CD4-positive, alpha-beta T cell treated with Interleukin-2 at 100 ng/mL for 4 hours (primary cell): ENCODE measurements at regions not wholly inside any gene's neighbourhood (a gene's known extent, or its start where the extent isn't known, plus 50 kb on each side); places are given as distances from the start of the nearest gene placed in this dataset.

ENCODE experiments used
- DNase-seq: peaks from one replicate; pipeline ENCODE4 v3.0.0-alpha.2; 2020; ENCODE audit warnings: low spot score

DNA sequence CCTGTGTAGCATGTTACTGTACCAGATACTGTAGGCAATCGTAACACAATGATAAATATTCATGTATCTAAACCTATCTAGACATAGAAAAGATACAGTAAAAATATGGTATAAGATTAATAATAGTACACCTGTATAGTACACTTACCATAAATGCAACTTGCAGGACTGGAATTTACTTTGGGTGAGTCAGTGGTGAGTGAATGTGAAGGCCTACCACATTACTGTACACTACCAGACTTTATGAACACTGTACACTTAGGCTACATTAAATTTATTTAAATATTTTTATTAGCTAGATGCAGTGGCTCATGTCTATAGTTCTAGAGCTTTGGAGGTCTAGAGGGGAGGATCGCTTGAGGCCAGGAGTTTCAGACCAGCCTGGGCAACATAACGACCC is 186.6 kb upstream of the ROPN1 start:
- no peak for DNase-seq

GRCh38 chr3:124200407-124200806 is 208.5 kb upstream of the ROPN1 start:
- DNase-seq: no peak

GRCh38 chr3:124201226-124201625 is 209.3 kb upstream of the ROPN1 start:
- DNase-seq: no peak

DNA sequence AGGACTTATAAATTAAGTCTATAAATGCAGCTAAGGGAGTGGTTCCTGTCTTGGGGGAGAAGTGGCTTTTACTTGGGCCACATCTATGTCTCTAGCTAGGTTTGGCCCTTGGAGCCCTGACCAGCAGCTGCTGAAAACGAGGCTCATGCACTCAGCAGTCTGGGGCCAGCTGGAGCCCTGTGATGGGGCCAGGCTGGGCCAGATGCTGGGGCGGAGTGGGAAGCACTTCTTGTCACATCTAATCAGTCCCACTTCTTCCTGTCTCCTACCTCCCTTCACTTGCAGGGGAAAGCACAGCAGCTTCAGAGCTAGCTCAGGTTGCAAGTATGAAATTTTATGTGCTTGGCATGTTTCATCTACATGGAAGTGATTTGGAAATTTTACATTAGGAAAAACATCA is 209.9 kb upstream of the ROPN1 start:
- no peak for DNase-seq

DNA sequence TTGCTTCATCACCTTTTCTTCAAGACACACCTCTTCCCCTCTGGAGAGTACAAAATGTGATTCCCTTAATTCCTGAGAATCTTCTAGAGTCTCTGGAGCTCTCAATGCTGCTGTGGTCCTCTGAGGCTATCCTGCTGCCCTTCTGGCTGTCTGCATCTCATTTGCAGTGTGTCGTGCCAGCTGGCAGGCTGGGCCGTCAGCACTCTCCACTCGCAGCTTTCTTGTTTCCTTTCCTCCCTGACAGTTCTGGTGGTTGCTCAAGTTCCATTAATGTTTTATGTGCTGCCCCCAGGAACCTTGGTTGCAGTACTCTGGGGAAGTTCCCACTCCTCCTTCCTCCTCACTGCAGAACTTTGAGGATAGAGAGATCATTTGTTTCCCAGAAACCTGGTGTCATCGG is 210.8 kb upstream of the ROPN1 start:
- no peak for DNase-seq

DNA sequence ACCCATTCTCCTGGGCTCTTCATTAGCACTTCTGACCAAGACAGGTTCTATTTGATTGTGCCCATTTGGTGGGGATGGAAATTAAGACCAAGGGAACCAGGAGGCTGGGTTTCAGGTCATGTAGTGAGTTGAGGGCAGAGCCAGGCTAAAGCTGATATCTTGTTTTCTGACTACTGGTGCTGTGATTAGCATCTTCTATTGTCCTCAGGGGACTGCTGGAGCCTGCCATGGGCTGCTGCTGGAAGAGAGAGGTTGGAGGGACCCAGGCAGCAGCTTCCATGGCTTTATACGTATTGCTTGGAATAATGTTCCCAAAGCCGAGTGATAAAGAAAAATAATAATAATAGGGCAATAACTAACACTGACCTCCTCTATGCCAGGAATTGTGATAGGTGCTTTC is 211.4 kb upstream of the ROPN1 start:
- DNase-seq: no peak

GRCh38 chr3:124206225-124207055 is 214.5 kb upstream of the ROPN1 start:
- no peak for DNase-seq

DNA sequence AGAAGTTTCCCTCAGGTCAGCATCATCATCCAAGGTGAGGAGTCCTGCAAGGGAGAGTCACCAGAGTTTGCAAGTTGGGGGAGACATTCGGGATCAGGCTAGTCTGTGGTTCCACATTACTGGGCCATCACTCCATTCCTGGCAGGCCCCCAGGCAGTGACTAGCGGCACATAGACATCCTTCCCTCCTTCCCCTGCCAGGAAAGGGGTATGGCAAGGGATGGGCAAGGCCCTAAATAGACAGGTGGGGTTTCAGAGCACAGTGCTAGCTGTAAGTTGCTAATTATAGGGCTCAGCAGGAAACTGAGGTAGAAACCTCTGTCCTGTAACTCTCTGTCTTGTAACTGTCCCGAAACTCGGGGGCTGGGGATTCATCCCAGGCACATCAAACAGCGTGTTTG is 215.2 kb upstream of the ROPN1 start:
- DNase-seq: no peak

GRCh38 chr3:124207873-124208485 is 216.1 kb upstream of the ROPN1 start:
- no peak for DNase-seq

GRCh38 chr3:124209426-124209825 is 217.5 kb upstream of the ROPN1 start:
- no peak for DNase-seq

GRCh38 chr3:124210899-124211298 is 219.0 kb upstream of the ROPN1 start:
- DNase-seq: no peak

GRCh38 chr3:124213641-124214040 is 221.7 kb upstream of the ROPN1 start:
- DNase-seq: no peak

DNA sequence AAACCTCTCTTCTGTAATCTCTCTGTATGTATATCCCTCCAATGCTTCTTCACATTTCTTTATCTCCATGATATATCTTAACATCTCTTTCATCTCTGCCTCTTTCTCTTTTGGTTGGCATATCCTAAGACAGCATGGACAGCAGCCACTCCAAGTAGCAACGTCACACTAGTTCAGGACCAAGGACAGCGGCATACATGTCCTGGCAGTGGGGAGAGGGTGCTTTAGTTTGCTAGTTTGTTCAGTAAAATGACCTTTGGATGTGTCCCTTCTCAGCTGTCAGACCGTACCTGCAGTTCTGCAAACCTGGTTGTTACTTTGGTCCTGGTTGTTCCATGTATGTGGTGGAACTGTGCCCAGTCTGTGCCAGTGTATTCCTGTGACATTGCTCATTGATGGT is 225.6 kb upstream of the ROPN1 start:
- DNase-seq: no peak

GRCh38 chr3:124221422-124221821 is 229.5 kb upstream of the ROPN1 start:
- DNase-seq: no peak

- DNase-seq: no peak
Measured at GRCh38 chr3:124223853-124224252, 231.9 kb upstream of the ROPN1 start.

DNA sequence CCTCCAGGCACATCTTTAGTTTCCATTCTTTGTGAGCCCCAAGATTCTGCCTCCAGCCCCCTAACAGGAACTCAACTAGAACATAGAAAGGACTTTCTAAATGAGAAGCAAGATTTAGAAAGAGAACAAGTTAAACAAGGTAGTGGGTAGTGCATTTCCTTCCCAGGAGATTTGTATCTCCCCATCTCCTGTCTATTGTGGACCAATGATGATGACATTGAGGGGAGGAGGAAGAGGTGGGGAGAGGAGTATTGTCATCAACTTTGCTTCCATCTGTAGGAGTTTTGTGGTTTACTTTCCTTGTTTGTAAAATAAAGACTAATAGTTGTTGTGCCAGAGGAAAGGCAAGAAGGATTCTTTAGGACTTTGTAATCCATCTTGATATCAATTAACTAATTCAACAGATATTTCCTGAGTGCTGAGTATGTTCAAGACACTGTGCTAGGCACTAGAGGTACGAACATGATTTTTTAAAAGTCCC is 235.3 kb upstream of the ROPN1 start:
- no peak for DNase-seq

DNA sequence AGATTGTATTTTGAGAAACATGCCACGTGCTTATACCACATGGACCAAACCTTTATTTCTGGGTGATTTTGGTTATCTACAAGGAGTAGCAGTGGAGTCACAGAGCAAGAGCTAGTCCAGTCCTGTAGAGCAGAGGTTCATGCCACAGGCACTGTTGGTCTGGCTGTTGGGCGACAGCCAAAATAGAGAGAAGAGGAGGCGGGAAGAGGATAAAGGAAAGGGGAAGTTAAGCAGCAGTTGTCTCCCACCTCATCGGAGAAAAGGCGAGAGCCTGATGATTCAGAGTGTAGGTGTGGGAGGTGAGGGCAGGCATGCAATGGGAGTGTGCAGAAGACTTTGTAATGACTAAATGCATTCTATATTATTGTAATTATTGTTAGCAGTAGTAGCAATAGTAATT is 237.5 kb upstream of the ROPN1 start:
- no peak for DNase-seq

DNA sequence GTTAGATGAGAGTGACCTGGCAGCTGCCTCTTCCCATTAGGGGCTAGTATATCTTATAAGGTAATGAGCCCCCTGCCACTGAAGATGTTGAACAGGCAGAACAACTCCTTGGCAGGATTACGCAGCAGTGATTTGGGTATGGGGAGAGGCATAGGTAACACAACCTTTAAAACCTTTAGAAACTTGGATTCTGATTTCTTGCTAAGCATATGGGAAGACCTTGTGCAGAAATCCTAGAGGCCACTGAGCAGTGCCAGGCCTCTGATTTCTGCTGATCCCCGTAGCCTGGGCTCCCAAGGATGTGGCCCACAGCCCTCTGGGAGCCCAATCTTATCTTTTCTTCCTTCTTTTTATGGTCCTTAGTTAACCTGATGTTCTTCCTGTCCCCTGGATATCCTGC is 237.9 kb upstream of the ROPN1 start:
- no peak for DNase-seq

DNA sequence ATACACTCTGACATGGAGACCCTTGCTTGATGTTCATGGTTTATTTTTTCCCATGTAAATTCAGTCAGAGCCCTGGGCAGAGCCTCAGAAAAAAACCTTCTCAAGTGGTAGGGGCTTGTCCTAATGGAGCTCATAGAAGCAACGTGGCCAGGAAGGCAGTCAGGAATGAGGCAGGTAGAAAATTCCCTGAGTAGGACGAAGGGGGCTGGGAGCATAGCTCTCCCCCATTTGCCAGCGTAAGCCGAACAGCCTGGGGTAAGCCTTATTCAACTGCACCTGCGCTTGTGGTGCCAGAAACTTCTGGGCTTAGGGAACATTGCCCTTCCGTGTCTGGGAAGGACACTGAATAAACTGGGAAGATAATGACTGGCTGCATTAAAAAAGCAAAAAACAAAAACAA is 238.5 kb upstream of the ROPN1 start:
- no peak for DNase-seq

- no peak for DNase-seq
Measured at GRCh38 chr3:124230998-124231397, 239.1 kb upstream of the ROPN1 start.

- DNase-seq: no peak
Measured at GRCh38 chr3:124234852-124235252, 242.9 kb upstream of the ROPN1 start.

- no peak for DNase-seq
Measured at GRCh38 chr3:124235446-124235845, 243.5 kb upstream of the ROPN1 start.

DNA sequence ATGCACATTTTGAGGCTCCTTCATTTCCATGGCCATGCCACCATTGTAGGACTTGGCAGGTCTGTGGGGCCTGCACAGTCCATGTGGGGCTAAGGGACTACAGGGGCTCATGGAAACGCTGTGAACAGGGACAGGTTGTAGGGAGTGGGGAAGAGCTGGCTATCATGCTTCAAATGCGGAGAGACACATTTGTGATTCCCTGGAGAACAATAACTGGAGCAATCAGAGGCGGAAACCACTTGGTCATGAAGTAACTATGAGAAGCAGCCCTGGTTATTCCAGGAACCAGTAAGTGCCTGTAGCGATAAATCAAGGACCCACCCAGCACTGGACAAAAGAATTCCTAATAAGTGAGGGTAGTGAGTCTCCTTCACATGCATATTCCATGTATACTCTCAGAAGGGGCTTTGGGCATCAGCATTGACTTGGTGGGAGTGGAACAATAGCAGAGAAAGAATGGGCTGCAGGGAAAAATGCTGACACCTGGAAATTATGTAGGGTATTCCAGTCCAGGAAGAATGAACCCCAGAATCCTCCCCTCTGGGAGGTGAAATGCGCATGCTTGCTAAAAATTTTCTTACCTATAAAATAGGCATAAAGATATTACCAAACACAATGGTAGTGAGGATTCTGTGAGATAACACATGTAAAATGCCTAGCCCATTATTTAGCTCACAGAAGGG is 251.4 kb upstream of the ROPN1 start:
- no peak for DNase-seq
